ENCODE measurements at regions not wholly inside any gene's neighbourhood (a gene's known extent, or its start where the extent isn't known, plus 50 kb on each side); places are given as distances from the start of the nearest gene placed in this dataset.
"Not testable (repeated sequence)": the region's sequence is repeated elsewhere in the genome, so short reads cannot be mapped to it uniquely, and the experiment has no call there.

DNA sequence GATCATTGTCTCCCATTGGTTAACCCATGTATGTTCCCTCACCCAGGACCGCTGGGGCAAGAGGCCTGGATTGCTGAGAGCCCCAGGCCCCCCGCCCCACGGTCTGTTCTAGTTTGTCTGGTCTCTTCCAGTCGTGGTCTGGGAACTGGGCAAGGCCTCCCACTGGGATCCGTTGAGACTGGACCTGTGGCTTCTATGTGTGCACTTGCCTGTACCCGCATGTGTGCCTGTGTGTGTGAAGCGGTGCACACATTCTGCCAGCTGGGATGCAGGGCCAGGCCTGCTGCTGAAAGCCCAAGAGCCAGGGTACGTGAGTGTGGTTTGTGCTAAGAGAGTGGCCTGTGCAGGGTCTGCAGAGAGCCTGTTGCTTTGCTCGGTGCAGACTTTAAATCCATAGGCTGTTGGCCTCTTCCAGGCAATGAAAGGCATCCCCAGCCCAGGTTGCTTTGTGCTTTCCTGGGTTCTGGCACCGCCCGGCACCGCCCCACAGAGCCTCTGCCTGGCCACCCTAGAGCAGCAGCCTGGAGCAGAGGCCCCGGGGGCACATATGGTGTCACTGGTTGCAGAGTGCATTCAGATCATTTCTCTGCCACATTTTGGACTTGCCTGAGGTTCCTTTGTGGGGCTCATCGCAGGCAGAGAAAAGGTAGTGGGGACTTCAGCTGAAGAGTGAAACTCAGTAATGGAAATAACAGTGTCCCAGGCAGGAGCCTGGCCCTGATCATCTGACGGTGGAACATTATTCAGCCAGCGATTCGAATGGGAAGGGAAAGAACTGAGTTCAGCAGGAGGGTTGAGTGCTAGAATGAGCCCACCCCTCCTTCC is 215.5 kb downstream of the GLRX3 start:
- Histone ChIP-seq H3K4me3 (no peak overlapping the region), H3K36me3 (ENCODE audit: low read depth) (no peaks in the 10 kb centered on the region), H3K4me1 (ENCODE audit: low read depth) (no peaks in the 10 kb centered on the region), H3K9me3 (no peaks in the 10 kb centered on the region)
- no peak for TF ChIP-seq CTCF (IDR thresholded peaks at IDR 0.05)
- ATAC-seq: no peak
- no peak for DNase-seq
- intact Hi-C loops (cut with DNase I, micrococcal nuclease): no loop called here

GRCh38 chr10:130352291-130352645 is 216.1 kb downstream of the GLRX3 start:
- Histone ChIP-seq H3K9me3 (no peaks in the 10 kb centered on the region), H3K4me1 (ENCODE audit: low read depth) (no peaks in the 10 kb centered on the region), H3K36me3 (ENCODE audit: low read depth) (no peaks in the 10 kb centered on the region), H3K4me3 (no peak overlapping the region)
- no peak for ATAC-seq
- DNase-seq: no peak
- intact Hi-C loops (cut with DNase I, micrococcal nuclease): no loop called here
- no peak for TF ChIP-seq CTCF (IDR thresholded peaks at IDR 0.05)

DNA sequence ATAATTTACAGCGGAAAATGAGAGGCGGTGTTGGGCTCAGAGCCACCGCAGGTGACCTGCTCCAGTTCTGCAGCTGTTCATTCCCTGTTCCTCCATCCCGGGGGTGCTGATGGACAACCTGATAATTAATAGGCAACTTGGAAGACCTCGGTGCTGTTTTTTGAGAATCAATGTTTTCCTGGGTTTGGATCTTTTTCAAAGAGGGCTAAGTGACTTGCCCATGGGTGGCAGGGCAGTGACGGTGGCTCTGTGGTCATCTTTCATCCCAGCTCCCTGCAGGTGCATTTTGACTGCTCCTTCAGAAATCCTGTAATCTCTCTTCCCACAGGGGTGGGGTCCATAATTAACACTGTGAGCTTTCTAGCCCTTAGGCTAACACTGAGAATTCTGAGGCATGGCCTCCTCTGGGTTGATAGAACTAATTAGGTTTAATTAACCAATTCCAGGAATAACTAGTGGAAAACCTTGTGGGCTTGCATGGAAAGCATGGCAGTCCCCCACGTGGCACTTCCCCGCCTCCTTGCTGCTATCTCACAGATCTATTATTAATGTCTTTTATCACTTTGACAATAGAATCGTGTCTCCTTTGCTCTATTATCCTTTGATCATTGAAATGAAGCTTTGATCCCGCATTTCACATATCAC is 217.9 kb downstream of the GLRX3 start:
- Histone ChIP-seq H3K4me3 (no peak overlapping the region), H3K36me3 (ENCODE audit: low read depth) (no peaks in the 10 kb centered on the region), H3K9me3 (no peaks in the 10 kb centered on the region), H3K4me1 (ENCODE audit: low read depth) (no peaks in the 10 kb centered on the region)
- no peak for ATAC-seq
- intact Hi-C loops (cut with DNase I, micrococcal nuclease): no loop called here
- no peak for DNase-seq
- no peak for TF ChIP-seq CTCF (IDR thresholded peaks at IDR 0.05)

- H3K4me1 ChIP-seq (ENCODE audit: low read depth): no peaks in the 10 kb centered on the region
- no peaks in the 10 kb centered on the region for H3K36me3 ChIP-seq (ENCODE audit: low read depth)
- ATAC-seq: no peak
- intact Hi-C loops (cut with DNase I, micrococcal nuclease): no loop called here
- DNase-seq: no peak
- no peak overlapping the region for H3K4me3 ChIP-seq
- TF ChIP-seq CTCF (IDR thresholded peaks at IDR 0.05): no peak
- H3K9me3 ChIP-seq: no peaks in the 10 kb centered on the region
Measured at GRCh38 chr10:130354573-130354954, 218.4 kb downstream of the GLRX3 start.

- H3K4me1 ChIP-seq (ENCODE audit: low read depth): no peaks in the 10 kb centered on the region
- DNase-seq (no peak), ATAC-seq (no peak)
- H3K4me3 ChIP-seq: no peak overlapping the region
- no peaks in the 10 kb centered on the region for H3K9me3 ChIP-seq
- H3K36me3 ChIP-seq (ENCODE audit: low read depth): no peaks in the 10 kb centered on the region
- intact Hi-C loops (cut with DNase I, micrococcal nuclease): no loop called here
- no peak for TF ChIP-seq CTCF (IDR thresholded peaks at IDR 0.05)
Measured at GRCh38 chr10:130354976-130355795, 219.0 kb downstream of the GLRX3 start.

- H3K9me3 ChIP-seq; H3K4me3 ChIP-seq; intact Hi-C loops (cut with DNase I, micrococcal nuclease); DNase-seq; H3K36me3 ChIP-seq (ENCODE audit: low read depth); H3K4me1 ChIP-seq (ENCODE audit: low read depth); ATAC-seq: not testable (repeated sequence)
Measured at GRCh38 chr10:130356429-130356828, 220.2 kb downstream of the GLRX3 start.
